ENCODE measurements at regions not wholly inside any gene's neighbourhood (a gene's known extent, or its start where the extent isn't known, plus 50 kb on each side); places are given as distances from the start of the nearest gene placed in this dataset.

GRCh38 chr10:11397077-11397965 lies 214.1 kb downstream of the USP6NL start:
- TF ChIP-seq POLR2A (IDR thresholded peaks at IDR 0.05) = no peak
- TF ChIP-seq, protein P1, sequence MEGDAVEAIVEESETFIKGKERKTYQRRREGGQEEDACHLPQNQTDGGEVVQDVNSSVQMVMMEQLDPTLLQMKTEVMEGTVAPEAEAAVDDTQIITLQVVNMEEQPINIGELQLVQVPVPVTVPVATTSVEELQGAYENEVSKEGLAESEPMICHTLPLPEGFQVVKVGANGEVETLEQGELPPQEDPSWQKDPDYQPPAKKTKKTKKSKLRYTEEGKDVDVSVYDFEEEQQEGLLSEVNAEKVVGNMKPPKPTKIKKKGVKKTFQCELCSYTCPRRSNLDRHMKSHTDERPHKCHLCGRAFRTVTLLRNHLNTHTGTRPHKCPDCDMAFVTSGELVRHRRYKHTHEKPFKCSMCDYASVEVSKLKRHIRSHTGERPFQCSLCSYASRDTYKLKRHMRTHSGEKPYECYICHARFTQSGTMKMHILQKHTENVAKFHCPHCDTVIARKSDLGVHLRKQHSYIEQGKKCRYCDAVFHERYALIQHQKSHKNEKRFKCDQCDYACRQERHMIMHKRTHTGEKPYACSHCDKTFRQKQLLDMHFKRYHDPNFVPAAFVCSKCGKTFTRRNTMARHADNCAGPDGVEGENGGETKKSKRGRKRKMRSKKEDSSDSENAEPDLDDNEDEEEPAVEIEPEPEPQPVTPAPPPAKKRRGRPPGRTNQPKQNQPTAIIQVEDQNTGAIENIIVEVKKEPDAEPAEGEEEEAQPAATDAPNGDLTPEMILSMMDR (IDR thresholded peaks at IDR 0.05) = no peak
- peak in 1 of 2 donors; percentile 79 for DNase-seq (ENCODE audit: low spot score in 2 of 2)
- H3K4me3 ChIP-seq (ENCODE audit: low read depth, poor library complexity, severe bottlenecking) = no peak overlapping the region
- intact Hi-C loops (cut with DNase I; ENCODE audit: low total_unique reads) = no loop called here
- WGBS, 2 donors = 79 to 81% methylated on average over 19 to 20 of the region's 21 CpGs

DNA sequence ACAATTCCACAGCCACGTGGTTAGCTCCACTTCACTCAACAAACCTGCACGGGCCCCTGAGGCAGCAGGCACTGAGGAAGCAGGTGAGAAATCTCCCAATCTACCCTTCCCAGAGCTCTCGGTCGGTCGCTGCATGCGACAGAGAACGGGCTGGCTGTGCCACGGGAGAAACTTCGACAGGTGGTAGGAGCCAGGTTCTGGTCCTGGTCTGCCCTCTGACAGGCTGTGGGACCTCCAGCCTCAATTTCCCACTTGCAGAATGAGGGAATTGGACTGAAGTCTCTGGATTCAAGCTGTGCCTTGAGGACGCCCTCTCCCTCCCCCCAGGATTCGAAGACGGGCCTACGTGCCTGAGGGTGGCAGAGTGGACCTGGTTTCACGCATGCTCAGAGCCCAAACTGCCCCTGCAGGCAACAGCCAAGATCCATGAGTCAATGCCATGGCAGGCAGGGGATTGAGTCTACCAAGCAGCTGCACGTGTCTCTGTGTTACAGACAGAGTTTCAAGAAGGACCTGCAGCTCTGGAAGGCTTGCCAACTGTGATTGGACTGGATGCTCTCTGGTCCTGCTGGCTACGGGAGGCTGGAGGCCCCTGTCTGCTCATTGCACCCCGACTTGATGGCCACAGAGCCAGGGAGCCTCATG lies 215.0 kb downstream of the USP6NL start:
- TF ChIP-seq, protein P1 (IDR thresholded peaks at IDR 0.05) = no peak
- TF ChIP-seq POLR2A (IDR thresholded peaks at IDR 0.05) = no peak
- no peak overlapping the region for H3K4me3 ChIP-seq (ENCODE audit: low read depth, poor library complexity, severe bottlenecking)
- intact Hi-C loops (cut with DNase I; ENCODE audit: low total_unique reads) = no loop called here
- WGBS, 2 donors = 84 to 86% methylated on average over 17 of the region's 17 CpGs
- DNase-seq (ENCODE audit: low spot score in 2 of 2) = peak in 1 of 2 donors; percentile 63

- intact Hi-C loops (cut with DNase I; ENCODE audit: low total_unique reads) = no loop called here
- H3K4me3 ChIP-seq (ENCODE audit: low read depth, poor library complexity, severe bottlenecking) = no peak overlapping the region
- TF ChIP-seq, protein P1 (IDR thresholded peaks at IDR 0.05) = no peak
- TF ChIP-seq POLR2A (IDR thresholded peaks at IDR 0.05) = no peak
- DNase-seq (ENCODE audit: low spot score in 2 of 2) = peak in 1 of 2 donors; percentile 63
- WGBS, 2 donors = 85 to 92% methylated on average over 15 of the region's 15 CpGs
Observed at GRCh38 chr10:11395581-11396310, 215.7 kb downstream of the USP6NL start.

- TF ChIP-seq, protein P1 (IDR thresholded peaks at IDR 0.05) = no peak
- no peak for TF ChIP-seq POLR2A (IDR thresholded peaks at IDR 0.05)
- peak in 1 of 2 donors; percentile 31 for DNase-seq (ENCODE audit: low spot score in 2 of 2)
- H3K4me3 ChIP-seq (ENCODE audit: low read depth, poor library complexity, severe bottlenecking) = no peak overlapping the region
- intact Hi-C loops (cut with DNase I; ENCODE audit: low total_unique reads) = no loop called here
- 68 to 83% methylated on average over 2 of the region's 2 CpGs for WGBS, 2 donors
Observed at GRCh38 chr10:11395161-11395560, 216.3 kb downstream of the USP6NL start.

- TF ChIP-seq, protein P1 (IDR thresholded peaks at IDR 0.05) = no peak
- TF ChIP-seq POLR2A (IDR thresholded peaks at IDR 0.05) = no peak
- no peak for DNase-seq (ENCODE audit: low spot score in 2 of 2)
- 78 to 80% methylated on average over 9 of the region's 9 CpGs for WGBS, 2 donors
- H3K4me3 ChIP-seq (ENCODE audit: low read depth, poor library complexity, severe bottlenecking) = no peak overlapping the region
- intact Hi-C loops (cut with DNase I; ENCODE audit: low total_unique reads) = no loop called here
Observed at GRCh38 chr10:11393858-11394257, 217.6 kb downstream of the USP6NL start.
